Thymus (tissue), 11 donors: ENCODE measurements at regions not wholly inside any gene's neighbourhood (a gene's known extent, or its start where the extent isn't known, plus 50 kb on each side); places are given as distances from the start of the nearest gene placed in this dataset.

Experiments
- DNase-seq, 9 donors: peaks; one replicate each; pipeline ENCODE4 v3.0.0-alpha.2; 2013; ENCODE audit warnings: low spot score in 9 of 9, low read depth in 6 of 9, missing footprints in 1 of 9
- H3K27ac ChIP-seq, 2 donors: one replicate each; pipeline ENCODE4 v1.5.1; 2013; ENCODE audit warnings: control low read depth in 1 of 2, low read depth in 1 of 2, low read length in 1 of 2, mild to moderate bottlenecking in 1 of 2, moderate library complexity in 1 of 2
- H3K27me3 ChIP-seq, 2 donors: one replicate each; pipeline ENCODE4 v1.5.1; 2013; ENCODE audit warnings: low read length in 1 of 2; ENCODE audit not compliant: control insufficient read depth in 2 of 2, insufficient read depth in 1 of 2
- H3K36me3 ChIP-seq, 2 donors: one replicate each; pipeline ENCODE4 v1.5.1; 2013; ENCODE audit warnings: low read length in 1 of 2, mild to moderate bottlenecking in 1 of 2, moderate library complexity in 1 of 2; ENCODE audit not compliant: control insufficient read depth in 2 of 2, insufficient read depth in 2 of 2
- H3K4me1 ChIP-seq, 2 donors: one replicate each; pipeline ENCODE4 v1.5.1; 2013; ENCODE audit warnings: low read length in 2 of 2; ENCODE audit not compliant: control insufficient read depth in 2 of 2, insufficient read depth in 2 of 2
- H3K4me3 ChIP-seq, 2 donors: one replicate each; pipeline ENCODE4 v1.5.1; 2013; ENCODE audit warnings: low read length in 2 of 2, control low read depth in 1 of 2, mild to moderate bottlenecking in 1 of 2
- H3K9me3 ChIP-seq, 2 donors: one replicate each; pipeline ENCODE4 v1.5.1; 2013; ENCODE audit warnings: low read length in 1 of 2, mild to moderate bottlenecking in 1 of 2; ENCODE audit not compliant: control insufficient read depth in 2 of 2, insufficient read depth in 1 of 2
- WGBS: extraction: QIAGEN DNeasy Blood & Tissue Kit; methylation state at CpG from one replicate; pipeline ENCODE4 v1.1.7; 2013; 5-methylcytosine and 5-hydroxymethylcytosine counted together
- donor health status: healthy.

GRCh38 chr12:88947486-88948043, 367.3 kb upstream of the KITLG start:
- H3K36me3 ChIP-seq = no peaks in the 10 kb centered on the region
- no peak overlapping the region for H3K27ac ChIP-seq
- no peaks in the 10 kb centered on the region for H3K9me3 ChIP-seq
- H3K27me3 ChIP-seq = no peaks in the 10 kb centered on the region
- DNase-seq = no peak
- WGBS = 96% methylated on average over 3 of the region's 3 CpGs
- no peaks in the 10 kb centered on the region for H3K4me1 ChIP-seq
- H3K4me3 ChIP-seq = no peak overlapping the region

GRCh38 chr12:88946372-88946997, 366.2 kb upstream of the KITLG start:
- no peaks in the 10 kb centered on the region for H3K27me3 ChIP-seq
- no peak overlapping the region for H3K4me3 ChIP-seq
- WGBS = 33% methylated on average over 5 of the region's 5 CpGs
- DNase-seq = no peak
- H3K36me3 ChIP-seq = no peaks in the 10 kb centered on the region
- H3K27ac ChIP-seq = no peak overlapping the region
- no peaks in the 10 kb centered on the region for H3K4me1 ChIP-seq
- H3K9me3 ChIP-seq = no peaks in the 10 kb centered on the region

- Histone ChIP-seq H3K36me3 (no peaks in the 10 kb centered on the region), H3K4me3 (no peak overlapping the region), H3K27me3 (no peaks in the 10 kb centered on the region), H3K9me3 (no peaks in the 10 kb centered on the region), H3K27ac (no peak overlapping the region), H3K4me1 (no peaks in the 10 kb centered on the region)
- 91% methylated on average over 3 of the region's 3 CpGs for WGBS
- no peak for DNase-seq
Measured at GRCh38 chr12:88945051-88945732, 364.9 kb upstream of the KITLG start.

- Histone ChIP-seq H3K27me3 (no peaks in the 10 kb centered on the region), H3K27ac (no peak overlapping the region), H3K9me3 (no peaks in the 10 kb centered on the region), H3K4me3 (no peak overlapping the region), H3K4me1 (no peaks in the 10 kb centered on the region), H3K36me3 (no peaks in the 10 kb centered on the region)
- DNase-seq = no peak
- 27% methylated on average over 3 of the region's 3 CpGs for WGBS
Measured at GRCh38 chr12:88944397-88944796, 364.1 kb upstream of the KITLG start.

GRCh38 chr12:88940854-88941253, 360.6 kb upstream of the KITLG start:
- DNase-seq = no peak
- no peaks in the 10 kb centered on the region for H3K36me3 ChIP-seq
- H3K4me3 ChIP-seq = no peak overlapping the region
- H3K9me3 ChIP-seq = no peaks in the 10 kb centered on the region
- H3K27ac ChIP-seq = no peak overlapping the region
- 95% methylated on average over 2 of the region's 2 CpGs for WGBS
- H3K27me3 ChIP-seq = no peaks in the 10 kb centered on the region
- H3K4me1 ChIP-seq = no peaks in the 10 kb centered on the region

- Histone ChIP-seq H3K27ac (no peak overlapping the region), H3K27me3 (no peaks in the 10 kb centered on the region), H3K9me3 (no peaks in the 10 kb centered on the region), H3K36me3 (no peaks in the 10 kb centered on the region), H3K4me1 (no peaks in the 10 kb centered on the region), H3K4me3 (no peak overlapping the region)
- WGBS = 95% methylated on average over 3 of the region's 3 CpGs
- no peak for DNase-seq
Measured at GRCh38 chr12:88935856-88936255, 355.6 kb upstream of the KITLG start.

- H3K27ac ChIP-seq = no peak overlapping the region
- no peaks in the 10 kb centered on the region for H3K4me1 ChIP-seq
- no peaks in the 10 kb centered on the region for H3K9me3 ChIP-seq
- WGBS = 94% methylated on average over 3 of the region's 3 CpGs
- DNase-seq = no peak
- no peak overlapping the region for H3K4me3 ChIP-seq
- H3K36me3 ChIP-seq = no peaks in the 10 kb centered on the region
- H3K27me3 ChIP-seq = no peaks in the 10 kb centered on the region
Measured at GRCh38 chr12:88934163-88934747, 354.0 kb upstream of the KITLG start.

- no peak overlapping the region for H3K27ac ChIP-seq
- no peaks in the 10 kb centered on the region for H3K4me1 ChIP-seq
- H3K36me3 ChIP-seq = no peaks in the 10 kb centered on the region
- H3K9me3 ChIP-seq = no peaks in the 10 kb centered on the region
- WGBS = 96% methylated on average over 2 of the region's 2 CpGs
- no peak for DNase-seq
- no peak overlapping the region for H3K4me3 ChIP-seq
- H3K27me3 ChIP-seq = no peaks in the 10 kb centered on the region
Measured at GRCh38 chr12:88932457-88932856, 352.2 kb upstream of the KITLG start.

GRCh38 chr12:88931598-88931997, 351.3 kb upstream of the KITLG start:
- Histone ChIP-seq H3K9me3 (no peaks in the 10 kb centered on the region), H3K36me3 (no peaks in the 10 kb centered on the region), H3K27ac (no peak overlapping the region), H3K4me3 (no peak overlapping the region), H3K4me1 (no peaks in the 10 kb centered on the region), H3K27me3 (no peaks in the 10 kb centered on the region)
- no peak for DNase-seq
- 85% methylated on average over 3 of the region's 3 CpGs for WGBS
